Uterus (tissue), 2 donors: ENCODE measurements at regions not wholly inside any gene's neighbourhood (a gene's known extent, or its start where the extent isn't known, plus 50 kb on each side); places are given as distances from the start of the nearest gene placed in this dataset.

Experiments
- POLR2A ChIP-seq, 2 donors: fragments of 450-650 bp; IDR thresholded peaks; one replicate each; pipeline ENCODE4 v1.6.1; 2016; ENCODE audit warnings: antibody characterized with exemption in 2 of 2, mild to moderate bottlenecking in 1 of 2, moderate library complexity in 1 of 2
- TF ChIP-seq, protein P1 (sequence below), 4 experiments: fragments of 200-600 bp in 2 of 4; fragments of 450-650 bp in 2 of 4; sonication (generic) in 2 of 4; IDR thresholded peaks; one replicate each; pipeline ENCODE4 v1.5.1; 2016 to 2019; ENCODE audit warnings: antibody characterized with exemption in 4 of 4, mild to moderate bottlenecking in 2 of 4, moderate library complexity in 1 of 4

DNA sequence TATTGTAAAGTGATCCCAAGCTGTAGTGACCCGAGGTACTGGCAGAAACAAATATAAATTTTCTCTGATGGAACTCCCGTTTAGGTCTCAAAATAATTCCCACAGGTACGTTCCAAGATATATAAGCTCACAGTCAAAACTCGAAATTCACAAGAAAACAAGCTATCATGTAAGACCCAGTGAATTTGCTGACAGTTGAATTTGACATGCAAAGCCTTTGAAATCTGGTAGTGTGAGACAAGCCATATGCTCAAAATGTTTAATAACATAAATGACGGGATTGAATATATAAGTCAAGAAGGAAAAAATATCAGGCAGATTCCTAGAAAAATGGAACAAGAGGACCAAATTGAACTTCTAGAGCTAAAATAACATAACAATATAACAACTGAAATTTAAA, 252.8 kb downstream of the TMA16 start:
- TF ChIP-seq, protein P1, sequence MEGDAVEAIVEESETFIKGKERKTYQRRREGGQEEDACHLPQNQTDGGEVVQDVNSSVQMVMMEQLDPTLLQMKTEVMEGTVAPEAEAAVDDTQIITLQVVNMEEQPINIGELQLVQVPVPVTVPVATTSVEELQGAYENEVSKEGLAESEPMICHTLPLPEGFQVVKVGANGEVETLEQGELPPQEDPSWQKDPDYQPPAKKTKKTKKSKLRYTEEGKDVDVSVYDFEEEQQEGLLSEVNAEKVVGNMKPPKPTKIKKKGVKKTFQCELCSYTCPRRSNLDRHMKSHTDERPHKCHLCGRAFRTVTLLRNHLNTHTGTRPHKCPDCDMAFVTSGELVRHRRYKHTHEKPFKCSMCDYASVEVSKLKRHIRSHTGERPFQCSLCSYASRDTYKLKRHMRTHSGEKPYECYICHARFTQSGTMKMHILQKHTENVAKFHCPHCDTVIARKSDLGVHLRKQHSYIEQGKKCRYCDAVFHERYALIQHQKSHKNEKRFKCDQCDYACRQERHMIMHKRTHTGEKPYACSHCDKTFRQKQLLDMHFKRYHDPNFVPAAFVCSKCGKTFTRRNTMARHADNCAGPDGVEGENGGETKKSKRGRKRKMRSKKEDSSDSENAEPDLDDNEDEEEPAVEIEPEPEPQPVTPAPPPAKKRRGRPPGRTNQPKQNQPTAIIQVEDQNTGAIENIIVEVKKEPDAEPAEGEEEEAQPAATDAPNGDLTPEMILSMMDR (IDR thresholded peaks at IDR 0.05): no peak
- no peak for TF ChIP-seq POLR2A (IDR thresholded peaks at IDR 0.05)
